ENCODE measurements at regions not wholly inside any gene's neighbourhood (a gene's known extent, or its start where the extent isn't known, plus 50 kb on each side); places are given as distances from the start of the nearest gene placed in this dataset.

DNA sequence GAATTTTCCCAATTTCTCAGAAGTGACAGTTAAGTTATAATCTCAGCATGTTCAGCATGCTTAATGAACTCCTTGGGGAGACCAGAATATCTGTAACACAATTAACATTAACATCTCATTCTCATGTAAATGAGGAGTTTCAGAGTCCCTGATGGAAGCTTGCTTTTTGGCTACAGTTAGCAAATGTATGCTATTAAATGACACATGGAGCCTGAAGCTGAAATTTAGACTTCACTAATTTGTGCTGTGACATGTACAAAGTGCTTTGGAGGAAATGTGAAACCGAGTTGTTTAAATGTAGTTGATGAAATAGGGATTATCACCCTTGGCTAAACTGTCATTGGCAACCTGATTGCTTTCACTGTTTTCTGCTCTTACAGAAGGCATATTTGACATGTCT lies 2265.1 kb upstream of the PCDH20 start:
- intact Hi-C loops (cut with micrococcal nuclease; ENCODE audit: unreplicated experiment) (no loop called here), in situ Hi-C loops (cut with MboI) (no loop called here)
- Histone ChIP-seq H3K4me3 (no peak overlapping the region), H3K27ac (ENCODE audit: control insufficient read depth, insufficient read depth) (no peak overlapping the region), H3K4me2 (ENCODE audit: control insufficient read depth, insufficient read depth) (no peak overlapping the region), H3K36me3 (ENCODE audit: control insufficient read depth in 2 of 2, insufficient read depth in 2 of 2, low read length in 1 of 2) (no peaks in the 10 kb centered on the region), H3K9ac (ENCODE audit: control insufficient read depth, insufficient read depth, low read length) (no peak overlapping the region), H2AFZ (ENCODE audit: control insufficient read depth, low read depth, low read length) (no peak overlapping the region), H4K20me1 (ENCODE audit: control insufficient read depth, insufficient read depth) (no peaks in the 10 kb centered on the region), H3K27me3 (replicated peaks in 1 of 2; ENCODE audit: control insufficient read depth in 2 of 2, insufficient read depth in 2 of 2, low read length in 1 of 2) (no peaks in the 10 kb centered on the region), H3K4me1 (ENCODE audit: control insufficient read depth, insufficient read depth, low read length) (no peaks in the 10 kb centered on the region), H3K9me3 (replicated peaks; ENCODE audit: control insufficient read depth, insufficient read depth, low read length) (no peaks in the 10 kb centered on the region), H3K79me2 (ENCODE audit: control insufficient read depth, insufficient read depth, low read length) (no peaks in the 10 kb centered on the region)
- WGBS (ENCODE audit: insufficient coverage, insufficient replicate concordance, low lambda C conversion rate, missing lambda C conversion rate): 0% methylated on average over 1 of the region's 1 CpG
- POLR2A ChIA-PET: no interaction called here
- TF ChIP-seq NFXL1 (IDR thresholded peaks at IDR 0.05; ENCODE audit: borderline replicate concordance): no peak
- no peak for TF ChIP-seq MXI1 (IDR thresholded peaks at IDR 0.05; ENCODE audit: low read depth, low read length)
- TF ChIP-seq NFYA (IDR thresholded peaks at IDR 0.05; ENCODE audit: borderline replicate concordance, low read depth, low read length): no peak
- TF ChIP-seq, protein P1, sequence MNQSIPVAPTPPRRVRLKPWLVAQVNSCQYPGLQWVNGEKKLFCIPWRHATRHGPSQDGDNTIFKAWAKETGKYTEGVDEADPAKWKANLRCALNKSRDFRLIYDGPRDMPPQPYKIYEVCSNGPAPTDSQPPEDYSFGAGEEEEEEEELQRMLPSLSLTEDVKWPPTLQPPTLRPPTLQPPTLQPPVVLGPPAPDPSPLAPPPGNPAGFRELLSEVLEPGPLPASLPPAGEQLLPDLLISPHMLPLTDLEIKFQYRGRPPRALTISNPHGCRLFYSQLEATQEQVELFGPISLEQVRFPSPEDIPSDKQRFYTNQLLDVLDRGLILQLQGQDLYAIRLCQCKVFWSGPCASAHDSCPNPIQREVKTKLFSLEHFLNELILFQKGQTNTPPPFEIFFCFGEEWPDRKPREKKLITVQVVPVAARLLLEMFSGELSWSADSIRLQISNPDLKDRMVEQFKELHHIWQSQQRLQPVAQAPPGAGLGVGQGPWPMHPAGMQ (IDR thresholded peaks at IDR 0.05; ENCODE audit: borderline replicate concordance): no peak
- TF ChIP-seq DPF2 (IDR thresholded peaks at IDR 0.05): no peak
- TF ChIP-seq, protein P2, sequence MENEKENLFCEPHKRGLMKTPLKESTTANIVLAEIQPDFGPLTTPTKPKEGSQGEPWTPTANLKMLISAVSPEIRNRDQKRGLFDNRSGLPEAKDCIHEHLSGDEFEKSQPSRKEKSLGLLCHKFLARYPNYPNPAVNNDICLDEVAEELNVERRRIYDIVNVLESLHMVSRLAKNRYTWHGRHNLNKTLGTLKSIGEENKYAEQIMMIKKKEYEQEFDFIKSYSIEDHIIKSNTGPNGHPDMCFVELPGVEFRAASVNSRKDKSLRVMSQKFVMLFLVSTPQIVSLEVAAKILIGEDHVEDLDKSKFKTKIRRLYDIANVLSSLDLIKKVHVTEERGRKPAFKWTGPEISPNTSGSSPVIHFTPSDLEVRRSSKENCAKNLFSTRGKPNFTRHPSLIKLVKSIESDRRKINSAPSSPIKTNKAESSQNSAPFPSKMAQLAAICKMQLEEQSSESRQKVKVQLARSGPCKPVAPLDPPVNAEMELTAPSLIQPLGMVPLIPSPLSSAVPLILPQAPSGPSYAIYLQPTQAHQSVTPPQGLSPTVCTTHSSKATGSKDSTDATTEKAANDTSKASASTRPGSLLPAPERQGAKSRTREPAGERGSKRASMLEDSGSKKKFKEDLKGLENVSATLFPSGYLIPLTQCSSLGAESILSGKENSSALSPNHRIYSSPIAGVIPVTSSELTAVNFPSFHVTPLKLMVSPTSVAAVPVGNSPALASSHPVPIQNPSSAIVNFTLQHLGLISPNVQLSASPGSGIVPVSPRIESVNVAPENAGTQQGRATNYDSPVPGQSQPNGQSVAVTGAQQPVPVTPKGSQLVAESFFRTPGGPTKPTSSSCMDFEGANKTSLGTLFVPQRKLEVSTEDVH (IDR thresholded peaks at IDR 0.05; ENCODE audit: low read depth, partially characterized antibody): no peak
- no peak for TF ChIP-seq MTA2 (IDR thresholded peaks at IDR 0.05; ENCODE audit: low read depth)
- no peak for TF ChIP-seq CHD1 (IDR thresholded peaks at IDR 0.05; ENCODE audit: low read depth, low read length)
- no peak for TF ChIP-seq TAF1 (IDR thresholded peaks at IDR 0.05; ENCODE audit: borderline replicate concordance, low read depth, low read length)
- no peak for TF ChIP-seq CHD2 (IDR thresholded peaks at IDR 0.05; ENCODE audit: borderline replicate concordance, low read depth, low read length)
- TF ChIP-seq TCF12 (IDR thresholded peaks at IDR 0.05; ENCODE audit: low read depth, low read length): no peak
- no peak for TF ChIP-seq NRF1 (conservative IDR thresholded peaks at IDR 0.05; ENCODE audit: low read depth, low read length)
- no peak for TF ChIP-seq NR2C2 (IDR thresholded peaks at IDR 0.05; ENCODE audit: borderline replicate concordance, control insufficient read depth, insufficient read length, low read depth)
- TF ChIP-seq, protein P3, sequence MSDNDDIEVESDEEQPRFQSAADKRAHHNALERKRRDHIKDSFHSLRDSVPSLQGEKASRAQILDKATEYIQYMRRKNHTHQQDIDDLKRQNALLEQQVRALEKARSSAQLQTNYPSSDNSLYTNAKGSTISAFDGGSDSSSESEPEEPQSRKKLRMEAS (IDR thresholded peaks at IDR 0.05; ENCODE audit: low read depth, low read length): no peak
- no peak for TF ChIP-seq ZBED1 (IDR thresholded peaks at IDR 0.05; ENCODE audit: borderline replicate concordance)
- TF ChIP-seq, protein P4, sequence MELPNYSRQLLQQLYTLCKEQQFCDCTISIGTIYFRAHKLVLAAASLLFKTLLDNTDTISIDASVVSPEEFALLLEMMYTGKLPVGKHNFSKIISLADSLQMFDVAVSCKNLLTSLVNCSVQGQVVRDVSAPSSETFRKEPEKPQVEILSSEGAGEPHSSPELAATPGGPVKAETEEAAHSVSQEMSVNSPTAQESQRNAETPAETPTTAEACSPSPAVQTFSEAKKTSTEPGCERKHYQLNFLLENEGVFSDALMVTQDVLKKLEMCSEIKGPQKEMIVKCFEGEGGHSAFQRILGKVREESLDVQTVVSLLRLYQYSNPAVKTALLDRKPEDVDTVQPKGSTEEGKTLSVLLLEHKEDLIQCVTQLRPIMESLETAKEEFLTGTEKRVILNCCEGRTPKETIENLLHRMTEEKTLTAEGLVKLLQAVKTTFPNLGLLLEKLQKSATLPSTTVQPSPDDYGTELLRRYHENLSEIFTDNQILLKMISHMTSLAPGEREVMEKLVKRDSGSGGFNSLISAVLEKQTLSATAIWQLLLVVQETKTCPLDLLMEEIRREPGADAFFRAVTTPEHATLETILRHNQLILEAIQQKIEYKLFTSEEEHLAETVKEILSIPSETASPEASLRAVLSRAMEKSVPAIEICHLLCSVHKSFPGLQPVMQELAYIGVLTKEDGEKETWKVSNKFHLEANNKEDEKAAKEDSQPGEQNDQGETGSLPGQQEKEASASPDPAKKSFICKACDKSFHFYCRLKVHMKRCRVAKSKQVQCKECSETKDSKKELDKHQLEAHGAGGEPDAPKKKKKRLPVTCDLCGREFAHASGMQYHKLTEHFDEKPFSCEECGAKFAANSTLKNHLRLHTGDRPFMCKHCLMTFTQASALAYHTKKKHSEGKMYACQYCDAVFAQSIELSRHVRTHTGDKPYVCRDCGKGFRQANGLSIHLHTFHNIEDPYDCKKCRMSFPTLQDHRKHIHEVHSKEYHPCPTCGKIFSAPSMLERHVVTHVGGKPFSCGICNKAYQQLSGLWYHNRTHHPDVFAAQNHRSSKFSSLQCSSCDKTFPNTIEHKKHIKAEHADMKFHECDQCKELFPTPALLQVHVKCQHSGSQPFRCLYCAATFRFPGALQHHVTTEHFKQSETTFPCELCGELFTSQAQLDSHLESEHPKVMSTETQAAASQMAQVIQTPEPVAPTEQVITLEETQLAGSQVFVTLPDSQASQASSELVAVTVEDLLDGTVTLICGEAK (IDR thresholded peaks at IDR 0.05; ENCODE audit: borderline replicate concordance): no peak
- no peak for DNase-seq (ENCODE audit: low read depth, low spot score)
- CTCF ChIA-PET: interaction anchor here (0.6 kb wide), 1 partner anchor 30 kb away, joined by 3 read pairs; no protein-coding TSS in a partner anchor
- RAD21 ChIA-PET (ENCODE audit: unreplicated experiment): no interaction called here
- no peak for ATAC-seq
- no TSS peak for BruUV-seq (replicated peaks)
- no peak for FAIRE-seq
- SMC1A ChIA-PET (ENCODE audit: uncharacterized antibody, unreplicated experiment): no interaction called here
